Osteoblast (primary cell): ENCODE measurements at regions not wholly inside any gene's neighbourhood (a gene's known extent, or its start where the extent isn't known, plus 50 kb on each side); places are given as distances from the start of the nearest gene placed in this dataset.

ENCODE experiments used
- DNase-seq: peaks from one replicate; pipeline ENCODE4 v3.0.0; 2011; ENCODE audit warnings: low spot score, mixed read lengths; ENCODE audit not compliant: insufficient read length; ENCODE audit errors: missing footprints
- H2AFZ ChIP-seq: 2 replicates; pipeline ENCODE4 v1.6.0; 2011; ENCODE audit warnings: mild to moderate bottlenecking, low read length
- H3K27ac ChIP-seq: 2 replicates; pipeline ENCODE4 v1.5.1; 2011; ENCODE audit warnings: mild to moderate bottlenecking, low read depth, low read length, moderate library complexity
- H3K27me3 ChIP-seq: 2 replicates; pipeline ENCODE4 v1.6.0; 2012; ENCODE audit warnings: mild to moderate bottlenecking, control low read depth, inconsistent platforms, low read length, moderate library complexity; ENCODE audit not compliant: insufficient read depth
- H3K36me3 ChIP-seq: 2 replicates; pipeline ENCODE4 v1.5.1; 2011; ENCODE audit warnings: mild to moderate bottlenecking, low read length, control low read depth, moderate library complexity; ENCODE audit not compliant: insufficient read depth
- H3K4me1 ChIP-seq: 2 replicates; pipeline ENCODE4 v1.5.1; 2011; ENCODE audit warnings: mild to moderate bottlenecking, low read length, control low read depth, moderate library complexity; ENCODE audit not compliant: insufficient read depth
- H3K4me2 ChIP-seq: 2 replicates; pipeline ENCODE4 v1.6.0; 2011; ENCODE audit warnings: mild to moderate bottlenecking, low read length; ENCODE audit not compliant: insufficient read depth
- H3K4me3 ChIP-seq: fragments of 200-600 bp; sonication (generic); 3 replicates; pipeline ENCODE4 v1.5.1; 2012; ENCODE audit warnings: mild to moderate bottlenecking, low read length, inconsistent platforms; ENCODE audit not compliant: insufficient read depth
- H3K79me2 ChIP-seq: 2 replicates; pipeline ENCODE4 v1.6.0; 2012; ENCODE audit warnings: mild to moderate bottlenecking, low read length, control low read depth, inconsistent platforms; ENCODE audit not compliant: insufficient read depth
- H3K9me3 ChIP-seq: 2 replicates; pipeline ENCODE4 v1.5.1; 2011; ENCODE audit warnings: low read depth, low read length, control low read depth
- H4K20me1 ChIP-seq: 2 replicates; pipeline ENCODE4 v1.6.0; 2012; ENCODE audit warnings: mild to moderate bottlenecking, low read length, control low read depth; ENCODE audit not compliant: insufficient read depth
- CTCF ChIP-seq: IDR thresholded peaks from 2 replicates; pipeline ENCODE4 v1.5.1; 2011; ENCODE audit warnings: mild to moderate bottlenecking, low read depth, low read length, moderate library complexity; ENCODE audit errors: extremely low read depth

DNA sequence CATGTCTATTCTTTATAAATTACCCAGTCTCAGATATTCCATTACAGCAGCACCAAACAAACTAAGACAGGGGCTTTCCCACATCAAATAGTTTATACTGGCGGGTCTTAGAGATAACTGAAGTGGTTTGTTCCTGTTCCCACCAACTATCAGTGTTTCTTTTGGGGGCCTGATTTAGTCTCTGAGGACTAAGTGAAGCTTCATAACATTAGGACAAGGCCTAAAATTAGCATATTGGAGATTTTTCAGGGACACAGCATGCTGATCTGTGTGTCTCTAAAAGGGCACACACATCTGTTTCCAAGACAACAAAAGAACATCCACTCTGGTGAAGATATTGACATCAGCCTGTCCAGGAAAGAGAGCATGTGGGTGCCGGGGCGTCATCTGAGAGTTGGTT, 72.6 kb upstream of the SEMA6D start:
- no peaks in the 10 kb centered on the region for H3K9me3 ChIP-seq
- H3K4me2 ChIP-seq, result no peak overlapping the region
- no peak overlapping the region for H3K4me3 ChIP-seq
- H3K4me1 ChIP-seq, result no peaks in the 10 kb centered on the region
- no peaks in the 10 kb centered on the region for H4K20me1 ChIP-seq
- no peak overlapping the region for H2AFZ ChIP-seq
- H3K36me3 ChIP-seq, result no peaks in the 10 kb centered on the region
- no peak overlapping the region for H3K27ac ChIP-seq
- no peaks in the 10 kb centered on the region for H3K79me2 ChIP-seq
- DNase-seq, result no peak
- no peaks in the 10 kb centered on the region for H3K27me3 ChIP-seq
- no peak for TF ChIP-seq CTCF

DNA sequence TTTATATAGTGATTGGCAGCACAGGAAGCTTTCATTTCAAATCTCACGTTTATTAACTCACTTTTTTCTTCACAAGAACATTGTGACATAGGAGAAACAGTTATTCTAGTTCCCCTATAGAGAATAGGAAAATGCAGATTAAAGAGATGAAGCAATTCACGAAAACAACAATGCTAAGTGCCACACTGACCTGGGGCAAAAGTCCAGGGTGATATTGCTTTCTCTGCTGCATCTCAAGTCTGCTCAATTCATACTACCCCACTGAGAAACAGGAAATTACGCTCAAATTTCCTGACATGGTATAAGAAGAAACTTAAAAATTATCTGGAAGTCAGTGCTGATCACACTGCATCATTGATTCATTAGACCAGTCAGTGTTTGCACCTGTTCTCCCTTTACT, 66.7 kb upstream of the SEMA6D start:
- H3K27ac ChIP-seq, result no peak overlapping the region
- no peak overlapping the region for H3K4me3 ChIP-seq
- TF ChIP-seq CTCF, result no peak
- no peaks in the 10 kb centered on the region for H3K79me2 ChIP-seq
- no peaks in the 10 kb centered on the region for H3K4me1 ChIP-seq
- H3K9me3 ChIP-seq, result no peaks in the 10 kb centered on the region
- no peaks in the 10 kb centered on the region for H3K27me3 ChIP-seq
- H4K20me1 ChIP-seq, result no peaks in the 10 kb centered on the region
- no peaks in the 10 kb centered on the region for H3K36me3 ChIP-seq
- no peak overlapping the region for H3K4me2 ChIP-seq
- no peak overlapping the region for H2AFZ ChIP-seq
- DNase-seq, result no peak

GRCh38 chr15:47652328-47652727, 65.0 kb upstream of the SEMA6D start:
- Histone ChIP-seq H3K4me2 (no peak overlapping the region), H3K9me3 (no peaks in the 10 kb centered on the region), H3K27me3 (no peaks in the 10 kb centered on the region), H4K20me1 (no peaks in the 10 kb centered on the region), H3K27ac (no peak overlapping the region), H3K4me3 (no peak overlapping the region), H3K4me1 (no peaks in the 10 kb centered on the region), H3K79me2 (no peaks in the 10 kb centered on the region), H3K36me3 (no peaks in the 10 kb centered on the region), H2AFZ (no peak overlapping the region)
- TF ChIP-seq CTCF, result no peak
- DNase-seq, result no peak

- Histone ChIP-seq H3K4me1 (no peaks in the 10 kb centered on the region), H3K36me3 (no peaks in the 10 kb centered on the region), H3K79me2 (no peaks in the 10 kb centered on the region), H3K4me3 (no peak overlapping the region), H3K27me3 (no peaks in the 10 kb centered on the region), H2AFZ (no peak overlapping the region), H3K9me3 (no peaks in the 10 kb centered on the region), H3K27ac (no peak overlapping the region), H3K4me2 (no peak overlapping the region), H4K20me1 (no peaks in the 10 kb centered on the region)
- no peak for DNase-seq
- TF ChIP-seq CTCF, result no peak
Observed at GRCh38 chr15:47652844-47653243, 64.5 kb upstream of the SEMA6D start.
